ENCODE measurements at regions not wholly inside any gene's neighbourhood (a gene's known extent, or its start where the extent isn't known, plus 50 kb on each side); places are given as distances from the start of the nearest gene placed in this dataset.
"Not testable (repeated sequence)": the region's sequence is repeated elsewhere in the genome, so short reads cannot be mapped to it uniquely, and the experiment has no call there.

GRCh38 chr5:29148073-29148472 is 2045.4 kb upstream of the CDH6 start:
- Histone ChIP-seq H3K27me3 (ENCODE audit: insufficient read depth, poor library complexity, severe bottlenecking) (no peaks in the 10 kb centered on the region), H3K4me1 (ENCODE audit: insufficient read depth, poor library complexity, severe bottlenecking) (no peaks in the 10 kb centered on the region), H3K27ac (ENCODE audit: poor library complexity, severe bottlenecking) (no peak overlapping the region), H3K4me3 (ENCODE audit: severe bottlenecking) (no peak overlapping the region), H3K36me3 (ENCODE audit: low read depth) (no peaks in the 10 kb centered on the region), H3K9me3 (ENCODE audit: severe bottlenecking) (no peaks in the 10 kb centered on the region)
- no peak for DNase-seq (ENCODE audit: low spot score)
- TF ChIP-seq, protein P1, sequence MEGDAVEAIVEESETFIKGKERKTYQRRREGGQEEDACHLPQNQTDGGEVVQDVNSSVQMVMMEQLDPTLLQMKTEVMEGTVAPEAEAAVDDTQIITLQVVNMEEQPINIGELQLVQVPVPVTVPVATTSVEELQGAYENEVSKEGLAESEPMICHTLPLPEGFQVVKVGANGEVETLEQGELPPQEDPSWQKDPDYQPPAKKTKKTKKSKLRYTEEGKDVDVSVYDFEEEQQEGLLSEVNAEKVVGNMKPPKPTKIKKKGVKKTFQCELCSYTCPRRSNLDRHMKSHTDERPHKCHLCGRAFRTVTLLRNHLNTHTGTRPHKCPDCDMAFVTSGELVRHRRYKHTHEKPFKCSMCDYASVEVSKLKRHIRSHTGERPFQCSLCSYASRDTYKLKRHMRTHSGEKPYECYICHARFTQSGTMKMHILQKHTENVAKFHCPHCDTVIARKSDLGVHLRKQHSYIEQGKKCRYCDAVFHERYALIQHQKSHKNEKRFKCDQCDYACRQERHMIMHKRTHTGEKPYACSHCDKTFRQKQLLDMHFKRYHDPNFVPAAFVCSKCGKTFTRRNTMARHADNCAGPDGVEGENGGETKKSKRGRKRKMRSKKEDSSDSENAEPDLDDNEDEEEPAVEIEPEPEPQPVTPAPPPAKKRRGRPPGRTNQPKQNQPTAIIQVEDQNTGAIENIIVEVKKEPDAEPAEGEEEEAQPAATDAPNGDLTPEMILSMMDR (IDR thresholded peaks at IDR 0.05; ENCODE audit: poor library complexity, severe bottlenecking): no peak
- ATAC-seq (ENCODE audit: low read depth): no peak

DNA sequence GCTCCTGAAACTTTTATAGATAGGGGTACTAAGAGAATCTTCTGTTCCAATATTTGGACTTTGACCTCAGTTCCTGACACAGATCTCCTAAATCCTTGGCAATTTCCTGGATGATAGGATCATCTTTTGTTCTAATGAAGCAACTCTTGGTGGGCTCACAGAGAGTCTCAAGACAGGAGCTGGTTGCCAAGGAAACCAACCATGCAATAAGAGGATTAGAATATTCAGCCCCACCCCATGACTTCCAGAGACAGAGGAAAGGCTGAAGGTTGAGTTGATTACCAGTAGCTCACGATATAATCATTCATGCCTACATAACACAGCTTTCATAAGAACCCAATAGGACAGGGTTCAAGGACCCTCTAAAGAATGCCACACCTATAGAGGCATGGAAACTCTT is 2050.2 kb upstream of the CDH6 start:
- no peaks in the 10 kb centered on the region for H3K9me3 ChIP-seq (ENCODE audit: severe bottlenecking)
- no peak for DNase-seq (ENCODE audit: low spot score)
- no peak for ATAC-seq (ENCODE audit: low read depth)
- TF ChIP-seq, protein P1 (IDR thresholded peaks at IDR 0.05; ENCODE audit: poor library complexity, severe bottlenecking): no peak
- H3K4me3 ChIP-seq (ENCODE audit: severe bottlenecking): no peak overlapping the region
- H3K4me1 ChIP-seq (ENCODE audit: insufficient read depth, poor library complexity, severe bottlenecking): no peaks in the 10 kb centered on the region
- H3K27me3 ChIP-seq (ENCODE audit: insufficient read depth, poor library complexity, severe bottlenecking): no peaks in the 10 kb centered on the region
- H3K36me3 ChIP-seq (ENCODE audit: low read depth): no peaks in the 10 kb centered on the region
- H3K27ac ChIP-seq (ENCODE audit: poor library complexity, severe bottlenecking): no peak overlapping the region

- no peak for DNase-seq (ENCODE audit: low spot score)
- H3K27ac ChIP-seq (ENCODE audit: poor library complexity, severe bottlenecking): no peak overlapping the region
- H3K36me3 ChIP-seq (ENCODE audit: low read depth): no peaks in the 10 kb centered on the region
- H3K27me3 ChIP-seq (ENCODE audit: insufficient read depth, poor library complexity, severe bottlenecking): no peaks in the 10 kb centered on the region
- no peak overlapping the region for H3K4me3 ChIP-seq (ENCODE audit: severe bottlenecking)
- TF ChIP-seq, protein P1 (IDR thresholded peaks at IDR 0.05; ENCODE audit: poor library complexity, severe bottlenecking): no peak
- no peaks in the 10 kb centered on the region for H3K4me1 ChIP-seq (ENCODE audit: insufficient read depth, poor library complexity, severe bottlenecking)
- ATAC-seq (ENCODE audit: low read depth): no peak
- H3K9me3 ChIP-seq (ENCODE audit: severe bottlenecking): no peaks in the 10 kb centered on the region
Measured at GRCh38 chr5:29134418-29134817, 2059.1 kb upstream of the CDH6 start.

GRCh38 chr5:29131285-29131684 is 2062.2 kb upstream of the CDH6 start:
- H3K9me3 ChIP-seq (ENCODE audit: severe bottlenecking): no peaks in the 10 kb centered on the region
- TF ChIP-seq, protein P1 (IDR thresholded peaks at IDR 0.05; ENCODE audit: poor library complexity, severe bottlenecking): no peak
- no peaks in the 10 kb centered on the region for H3K27me3 ChIP-seq (ENCODE audit: insufficient read depth, poor library complexity, severe bottlenecking)
- no peak overlapping the region for H3K4me3 ChIP-seq (ENCODE audit: severe bottlenecking)
- no peak overlapping the region for H3K27ac ChIP-seq (ENCODE audit: poor library complexity, severe bottlenecking)
- no peaks in the 10 kb centered on the region for H3K4me1 ChIP-seq (ENCODE audit: insufficient read depth, poor library complexity, severe bottlenecking)
- no peak for DNase-seq (ENCODE audit: low spot score)
- no peak for ATAC-seq (ENCODE audit: low read depth)
- H3K36me3 ChIP-seq (ENCODE audit: low read depth): no peaks in the 10 kb centered on the region

- TF ChIP-seq, protein P1 (IDR thresholded peaks at IDR 0.05; ENCODE audit: poor library complexity, severe bottlenecking): no peak
- DNase-seq (ENCODE audit: low spot score): no peak
- Histone ChIP-seq H3K4me3 (ENCODE audit: severe bottlenecking) (no peak overlapping the region), H3K36me3 (ENCODE audit: low read depth) (no peaks in the 10 kb centered on the region), H3K9me3 (ENCODE audit: severe bottlenecking) (no peaks in the 10 kb centered on the region), H3K27ac (ENCODE audit: poor library complexity, severe bottlenecking) (no peak overlapping the region), H3K4me1 (ENCODE audit: insufficient read depth, poor library complexity, severe bottlenecking) (no peaks in the 10 kb centered on the region), H3K27me3 (ENCODE audit: insufficient read depth, poor library complexity, severe bottlenecking) (no peaks in the 10 kb centered on the region)
- ATAC-seq (ENCODE audit: low read depth): no peak
Measured at GRCh38 chr5:29130786-29131185, 2062.7 kb upstream of the CDH6 start.

DNA sequence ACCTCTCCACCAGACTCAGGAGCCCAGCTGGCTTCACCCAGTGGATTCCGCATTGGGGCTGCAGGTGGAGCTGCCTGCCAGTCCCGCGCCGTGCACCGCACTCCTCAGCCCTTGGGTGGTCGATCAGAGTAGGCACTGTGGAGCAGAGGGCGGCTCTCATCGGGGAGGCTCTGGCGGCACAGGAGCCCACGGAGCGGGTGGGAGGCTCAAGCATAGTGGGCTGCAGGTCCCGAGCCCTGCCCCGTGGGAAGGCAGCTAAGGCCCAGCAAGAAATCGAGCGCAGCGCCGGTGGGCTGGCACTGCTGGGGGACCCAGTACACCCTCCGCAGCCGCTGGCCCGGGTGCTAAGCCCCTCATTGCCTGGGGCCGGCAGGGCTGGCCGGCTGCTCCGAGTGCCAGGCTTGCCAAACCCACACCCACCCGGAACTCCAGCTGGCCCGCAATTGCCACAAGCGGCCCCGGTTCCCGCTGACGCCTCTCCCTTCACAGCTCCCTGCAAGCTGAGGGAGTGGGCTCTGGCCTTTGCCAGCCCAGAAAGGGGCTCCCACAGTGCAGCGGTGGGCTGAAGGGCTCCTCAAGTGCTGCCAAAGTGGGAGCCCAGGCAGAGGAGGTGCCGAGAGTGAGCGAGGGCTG is 2065.8 kb upstream of the CDH6 start:
- not testable (repeated sequence) for H3K27me3 ChIP-seq (ENCODE audit: insufficient read depth, poor library complexity, severe bottlenecking); H3K9me3 ChIP-seq (ENCODE audit: severe bottlenecking)

GRCh38 chr5:29126462-29126861 is 2067.0 kb upstream of the CDH6 start:
- not testable (repeated sequence) for ATAC-seq (ENCODE audit: low read depth); DNase-seq (ENCODE audit: low spot score)

More for the DNA sequence above, 2065.8 kb upstream of the CDH6 start:
- H3K27ac ChIP-seq (ENCODE audit: poor library complexity, severe bottlenecking); ATAC-seq (ENCODE audit: low read depth); H3K4me1 ChIP-seq (ENCODE audit: insufficient read depth, poor library complexity, severe bottlenecking); H3K4me3 ChIP-seq (ENCODE audit: severe bottlenecking); H3K36me3 ChIP-seq (ENCODE audit: low read depth): not testable (repeated sequence)
- DNase-seq (ENCODE audit: low spot score): peak; percentile 48

More at GRCh38 chr5:29126462-29126861, 2067.0 kb upstream of the CDH6 start:
- not testable (repeated sequence) for H3K9me3 ChIP-seq (ENCODE audit: severe bottlenecking); H3K4me1 ChIP-seq (ENCODE audit: insufficient read depth, poor library complexity, severe bottlenecking); H3K27me3 ChIP-seq (ENCODE audit: insufficient read depth, poor library complexity, severe bottlenecking); H3K4me3 ChIP-seq (ENCODE audit: severe bottlenecking); H3K36me3 ChIP-seq (ENCODE audit: low read depth); H3K27ac ChIP-seq (ENCODE audit: poor library complexity, severe bottlenecking)
